LNCAP (cell line): ENCODE measurements at regions not wholly inside any gene's neighbourhood (a gene's known extent, or its start where the extent isn't known, plus 50 kb on each side); places are given as distances from the start of the nearest gene placed in this dataset.

Experiments used
- TF ChIP-seq, protein P1 (sequence below): fragments of 450-650 bp; IDR thresholded peaks from 2 replicates; pipeline ENCODE4 v1.5.1; 2017; ENCODE audit warnings: mild to moderate bottlenecking

DNA sequence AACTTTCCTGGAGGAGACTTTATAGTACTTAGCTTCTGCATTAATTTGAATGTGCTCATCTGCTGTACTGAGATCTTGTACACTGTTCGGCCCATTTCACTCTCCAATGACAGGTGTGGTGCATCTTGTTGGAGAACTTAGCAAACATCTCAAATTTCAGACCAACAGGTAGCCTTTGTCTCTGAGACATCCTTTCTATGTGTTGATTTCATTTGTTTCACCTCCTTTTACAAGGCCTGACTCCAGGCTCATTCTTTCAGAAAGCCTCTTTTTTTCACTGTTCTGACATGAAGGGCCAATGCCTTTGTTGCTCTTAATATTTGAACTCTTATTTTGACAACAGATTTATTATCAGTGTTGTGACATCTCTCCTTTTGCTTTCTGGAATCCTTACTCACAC is 271.8 kb upstream of the FANCL start:
- TF ChIP-seq, protein P1, sequence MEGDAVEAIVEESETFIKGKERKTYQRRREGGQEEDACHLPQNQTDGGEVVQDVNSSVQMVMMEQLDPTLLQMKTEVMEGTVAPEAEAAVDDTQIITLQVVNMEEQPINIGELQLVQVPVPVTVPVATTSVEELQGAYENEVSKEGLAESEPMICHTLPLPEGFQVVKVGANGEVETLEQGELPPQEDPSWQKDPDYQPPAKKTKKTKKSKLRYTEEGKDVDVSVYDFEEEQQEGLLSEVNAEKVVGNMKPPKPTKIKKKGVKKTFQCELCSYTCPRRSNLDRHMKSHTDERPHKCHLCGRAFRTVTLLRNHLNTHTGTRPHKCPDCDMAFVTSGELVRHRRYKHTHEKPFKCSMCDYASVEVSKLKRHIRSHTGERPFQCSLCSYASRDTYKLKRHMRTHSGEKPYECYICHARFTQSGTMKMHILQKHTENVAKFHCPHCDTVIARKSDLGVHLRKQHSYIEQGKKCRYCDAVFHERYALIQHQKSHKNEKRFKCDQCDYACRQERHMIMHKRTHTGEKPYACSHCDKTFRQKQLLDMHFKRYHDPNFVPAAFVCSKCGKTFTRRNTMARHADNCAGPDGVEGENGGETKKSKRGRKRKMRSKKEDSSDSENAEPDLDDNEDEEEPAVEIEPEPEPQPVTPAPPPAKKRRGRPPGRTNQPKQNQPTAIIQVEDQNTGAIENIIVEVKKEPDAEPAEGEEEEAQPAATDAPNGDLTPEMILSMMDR, result no peak

DNA sequence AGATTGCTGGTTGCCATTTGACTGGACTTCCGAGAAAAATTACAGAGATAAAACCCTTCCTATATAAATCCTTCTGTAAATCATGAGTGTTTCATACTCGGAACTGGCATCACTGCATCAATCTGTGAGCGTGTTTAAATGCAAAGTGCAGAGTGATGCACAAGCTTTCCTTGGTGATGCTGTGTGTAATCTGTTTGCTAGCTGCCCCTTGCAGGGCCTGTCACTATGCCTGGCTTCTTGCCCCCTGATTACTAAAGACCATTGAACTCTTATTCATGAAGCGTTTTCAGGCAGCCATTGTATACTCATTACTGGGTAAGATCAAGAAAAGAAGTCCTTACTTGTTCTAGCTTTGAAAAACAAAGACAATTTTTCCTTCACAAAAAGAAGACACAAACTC is 266.9 kb upstream of the FANCL start:
- TF ChIP-seq, protein P1, result no peak

DNA sequence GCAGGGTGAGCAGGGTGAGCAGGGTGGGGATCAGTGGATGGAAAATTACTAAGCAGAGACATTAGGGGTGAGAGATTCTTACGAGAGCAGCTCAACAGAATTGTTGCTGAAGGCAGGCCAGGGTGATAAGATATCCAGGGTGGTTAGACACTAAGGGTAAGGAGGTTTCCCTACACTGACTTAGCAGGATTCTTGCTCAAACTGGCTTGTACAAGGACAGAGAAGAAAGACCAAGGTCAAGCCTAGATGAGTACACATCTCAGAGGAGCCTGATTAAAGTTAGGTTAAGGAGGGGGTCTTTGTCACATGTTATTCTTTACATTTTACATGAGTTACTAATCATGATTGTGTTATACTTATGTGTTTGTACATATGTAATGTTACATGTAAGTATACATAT is 262.8 kb upstream of the FANCL start:
- TF ChIP-seq, protein P1, result no peak

DNA sequence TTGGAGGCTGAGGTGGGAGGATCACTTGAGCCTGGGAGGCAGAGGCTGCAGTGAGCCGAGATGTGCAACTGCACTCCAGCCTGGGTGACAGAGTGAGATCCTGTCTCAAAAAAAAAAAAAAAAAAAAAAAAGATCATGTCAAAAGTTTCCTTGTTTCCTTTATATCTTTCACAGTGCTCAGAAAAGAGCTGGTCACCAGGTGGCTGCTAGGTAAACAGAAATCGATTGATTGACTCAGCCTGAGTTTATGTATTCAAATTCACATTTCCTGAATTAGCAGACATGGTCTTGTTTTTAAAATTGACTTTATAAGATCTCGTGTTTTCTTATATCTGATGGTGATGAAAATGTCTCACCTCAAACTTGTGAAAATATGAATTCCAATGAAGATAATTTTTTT is 261.8 kb upstream of the FANCL start:
- TF ChIP-seq, protein P1, result no peak

DNA sequence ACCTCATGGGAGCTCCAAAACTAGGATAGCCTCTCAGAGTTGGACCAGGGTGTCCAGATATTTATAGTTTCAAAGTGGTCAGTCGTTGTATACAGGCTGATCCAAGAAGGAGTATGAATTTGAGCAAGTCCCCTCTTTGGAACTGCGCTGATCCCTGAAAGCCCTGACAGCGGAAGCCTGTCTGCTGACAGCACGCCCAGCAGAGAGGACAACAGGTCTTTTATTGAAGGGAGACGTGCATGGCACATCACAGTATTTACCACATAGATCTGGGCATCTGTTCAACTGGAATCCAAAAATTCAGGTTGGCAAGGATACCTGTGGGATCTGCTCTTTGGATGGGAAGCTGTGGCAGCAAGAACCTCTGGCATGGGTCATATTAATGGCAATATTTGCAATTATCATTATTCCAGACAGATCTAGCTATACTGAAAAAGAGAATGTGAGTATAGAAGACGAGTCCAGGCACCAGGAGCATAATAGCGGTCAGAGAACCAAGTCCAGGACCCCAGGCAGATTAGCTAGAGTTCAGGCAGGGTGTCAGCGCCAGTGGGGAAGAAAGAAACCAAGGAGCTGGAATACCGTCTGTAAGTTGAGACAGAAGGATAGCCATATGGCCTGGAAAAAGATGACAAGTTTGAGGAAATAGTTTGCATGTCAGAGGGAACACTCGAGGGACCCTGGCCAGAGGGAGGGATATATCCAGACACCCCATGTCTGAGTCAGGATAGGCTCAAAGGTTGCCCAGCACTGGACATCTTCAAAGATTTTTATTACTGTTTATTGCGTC is 260.4 kb upstream of the FANCL start:
- TF ChIP-seq, protein P1, result no peak

DNA sequence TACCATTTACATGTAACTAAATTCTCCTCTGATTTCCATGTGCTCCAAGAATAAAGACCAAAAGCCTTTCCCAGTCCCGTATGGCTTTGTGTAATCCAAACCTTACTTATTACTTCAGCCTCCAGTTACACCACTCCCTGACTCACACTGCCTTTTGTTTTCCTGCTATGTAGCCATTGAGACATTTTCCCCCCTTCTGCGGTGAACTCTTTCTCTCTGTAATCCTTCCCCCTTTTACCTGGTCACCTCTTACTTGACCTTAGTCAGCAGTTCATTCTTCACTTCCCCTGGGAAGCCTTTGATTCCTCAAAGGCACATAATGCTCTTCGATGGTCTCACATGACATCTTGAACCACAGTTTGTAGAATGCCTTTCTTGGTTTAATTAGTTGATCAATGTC is 256.0 kb upstream of the FANCL start:
- TF ChIP-seq, protein P1, result no peak

DNA sequence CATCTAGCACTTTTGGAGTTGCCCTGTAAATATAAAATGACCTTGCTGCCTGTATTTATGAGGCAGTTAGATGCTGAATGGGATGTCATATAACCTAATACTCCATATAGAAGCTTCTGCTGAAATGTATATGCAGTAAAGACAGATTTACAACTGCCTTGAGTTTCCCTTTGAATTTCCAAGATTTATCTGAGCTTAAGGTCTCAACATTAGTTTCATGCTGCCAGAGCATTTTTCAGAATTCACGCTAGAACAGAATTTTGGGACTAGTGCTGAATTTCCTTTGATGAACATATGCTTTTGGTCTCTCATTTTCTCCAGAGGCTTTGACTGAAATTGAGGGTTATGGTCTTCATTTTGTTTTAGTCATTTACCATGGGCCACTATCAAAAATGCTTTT is 254.7 kb upstream of the FANCL start:
- TF ChIP-seq, protein P1, result no peak

DNA sequence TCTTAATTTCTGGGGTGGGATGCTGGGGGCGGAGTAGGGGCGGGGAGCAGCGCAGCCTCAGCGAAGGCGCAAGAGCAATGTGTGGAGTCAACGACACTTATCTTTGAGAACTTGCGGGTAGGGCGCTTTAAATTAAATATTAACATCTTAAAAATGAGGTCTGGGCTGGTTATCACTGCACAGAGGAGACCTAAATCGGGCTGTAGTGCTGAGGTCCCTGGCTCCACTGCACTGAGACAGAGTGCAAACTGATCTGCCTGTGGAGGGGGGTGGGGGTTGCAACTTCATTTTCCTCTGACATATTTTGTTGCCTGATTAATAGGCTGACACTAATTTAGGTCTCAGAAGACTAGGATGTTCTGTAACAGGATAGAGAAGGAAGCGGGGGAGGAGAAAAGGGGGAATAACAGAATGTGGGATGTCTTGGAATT is 253.0 kb upstream of the FANCL start:
- TF ChIP-seq, protein P1, result no peak
